HEK293 (cell line): ENCODE measurements at regions not wholly inside any gene's neighbourhood (a gene's known extent, or its start where the extent isn't known, plus 50 kb on each side); places are given as distances from the start of the nearest gene placed in this dataset.
A peak's percentile ranks its signal among the peaks of the same experiment; 100 is the strongest.

Experiments used
- PATZ1 ChIP-seq: fragments of 450-650 bp; formaldehyde crosslinking; IDR thresholded peaks from 2 replicates; pipeline ENCODE4 v1.5.1; 2016; ENCODE audit warnings: missing biosample characterization, missing genetic modification characterization
- PBX3 ChIP-seq: sonication (generic); formaldehyde crosslinking; IDR thresholded peaks from 2 replicates; pipeline ENCODE4 v1.8.1; 2022; ENCODE audit warnings: mild to moderate bottlenecking, moderate library complexity, missing genetic modification reagents
- SCRT2 ChIP-seq: fragments of 450-650 bp; formaldehyde crosslinking; IDR thresholded peaks from 2 replicates; pipeline ENCODE4 v1.5.1; 2016; ENCODE audit warnings: missing biosample characterization, missing genetic modification characterization
- TCF7L2 ChIP-seq: IDR thresholded peaks from 2 replicates; pipeline ENCODE4 v1.6.1; 2011; ENCODE audit warnings: low read depth, mild to moderate bottlenecking, inconsistent platforms, low read length, moderate library complexity, borderline replicate concordance
- TRIM28 ChIP-seq: IDR thresholded peaks from 2 replicates; pipeline ENCODE4 v1.6.1; 2011; ENCODE audit warnings: low read length, control low read depth, borderline replicate concordance
- ZBTB44 ChIP-seq: fragments of 450-650 bp; IDR thresholded peaks from 2 replicates; pipeline ENCODE4 v1.5.1; 2018; ENCODE audit warnings: missing biosample characterization, mild to moderate bottlenecking, missing genetic modification characterization
- ZFP41 ChIP-seq: fragments of 450-650 bp; formaldehyde crosslinking; IDR thresholded peaks from 2 replicates; pipeline ENCODE4 v1.5.1; 2016; ENCODE audit warnings: missing biosample characterization, missing genetic modification characterization, borderline replicate concordance
- ZNF214 ChIP-seq: fragments of 450-650 bp; formaldehyde crosslinking; IDR thresholded peaks from 2 replicates; pipeline ENCODE4 v1.5.1; 2017; ENCODE audit warnings: missing biosample characterization, mild to moderate bottlenecking, missing genetic modification characterization, borderline replicate concordance
- ZNF404 ChIP-seq: fragments of 450-650 bp; formaldehyde crosslinking; IDR thresholded peaks from 2 replicates; pipeline ENCODE4 v1.5.1; 2017; ENCODE audit warnings: missing biosample characterization, missing genetic modification characterization
- ZNF423 ChIP-seq: fragments of 450-650 bp; formaldehyde crosslinking; IDR thresholded peaks from 2 replicates; pipeline ENCODE4 v1.5.1; 2016; ENCODE audit warnings: missing biosample characterization, missing genetic modification characterization
- ZNF558 ChIP-seq: fragments of 450-650 bp; formaldehyde crosslinking; IDR thresholded peaks from 2 replicates; pipeline ENCODE4 v1.5.1; 2016; ENCODE audit warnings: missing biosample characterization, missing genetic modification characterization
- ZNF623 ChIP-seq: fragments of 450-650 bp; formaldehyde crosslinking; IDR thresholded peaks from 2 replicates; pipeline ENCODE4 v1.5.1; 2016; ENCODE audit warnings: missing biosample characterization, missing genetic modification characterization
- ZNF654 ChIP-seq: fragments of 450-650 bp; formaldehyde crosslinking; IDR thresholded peaks from 2 replicates; pipeline ENCODE4 v1.5.1; 2016; ENCODE audit warnings: low read depth, missing biosample characterization, missing genetic modification characterization
- ZNF837 ChIP-seq: fragments of 450-650 bp; formaldehyde crosslinking; IDR thresholded peaks from 2 replicates; pipeline ENCODE4 v1.5.1; 2016; ENCODE audit warnings: missing biosample characterization, missing genetic modification characterization
- ZSCAN23 ChIP-seq: fragments of 450-650 bp; formaldehyde crosslinking; IDR thresholded peaks from 2 replicates; pipeline ENCODE4 v1.5.1; 2016; ENCODE audit warnings: missing biosample characterization, missing genetic modification characterization
- ZSCAN5A ChIP-seq: fragments of 450-650 bp; formaldehyde crosslinking; IDR thresholded peaks from 2 replicates; pipeline ENCODE4 v1.5.1; 2016; ENCODE audit warnings: missing biosample characterization, missing genetic modification characterization
- TF ChIP-seq, protein P1 (sequence below): fragments of 450-650 bp; formaldehyde crosslinking; IDR thresholded peaks from 2 replicates; pipeline ENCODE4 v1.5.1; 2016; ENCODE audit warnings: missing biosample characterization, missing genetic modification characterization
- TF ChIP-seq, protein P2 (sequence below): fragments of 450-650 bp; formaldehyde crosslinking; IDR thresholded peaks from 2 replicates; pipeline ENCODE4 v1.5.1; 2016; ENCODE audit warnings: missing biosample characterization, missing genetic modification characterization
- TF ChIP-seq, protein P3 (sequence below): fragments of 450-650 bp; formaldehyde crosslinking; IDR thresholded peaks from 2 replicates; pipeline ENCODE4 v1.5.1; 2017; ENCODE audit warnings: missing biosample characterization, missing genetic modification characterization
- TF ChIP-seq, protein P4 (sequence below): fragments of 450-650 bp; formaldehyde crosslinking; IDR thresholded peaks from 2 replicates; pipeline ENCODE4 v1.5.1; 2016; ENCODE audit warnings: missing biosample characterization, missing genetic modification characterization
- TF ChIP-seq, protein P5 (sequence below): fragments of 450-650 bp; formaldehyde crosslinking; IDR thresholded peaks from 2 replicates; pipeline ENCODE4 v1.5.1; 2017; ENCODE audit warnings: missing biosample characterization, missing genetic modification characterization

GRCh38 chr6:26204332-26205160, 117.3 kb downstream of the HFE start (continued):
- TF ChIP-seq ZBTB44 (peak; percentile 60), ZNF654 (tag by site-specific recombination) (peak; percentile 19), ZNF837 (no peak), TCF7L2 (0 out of 2 replicates have a peak, but pooled peaks have one; percentile 35), SCRT2 (tag by site-specific recombination) (peak; percentile 86), PATZ1 (tag by site-specific recombination) (peak; percentile 57), ZSCAN5A (tag by site-specific recombination) (peak; percentile 51; the same call in 1 of the 2 replicates), ZNF214 (tag by site-specific recombination) (no peak), ZNF404 (no peak), ZNF623 (tag by site-specific recombination) (peak; percentile 75), PBX3 (no peak), ZNF423 (tag by site-specific recombination) (no peak), TRIM28 (0 out of 2 replicates have a peak, but pooled peaks have one; percentile 46), ZFP41 (tag by site-specific recombination) (no peak), ZSCAN23 (tag by site-specific recombination) (0 out of 2 replicates have a peak, but pooled peaks have one; percentile 64), ZNF558 (tag by site-specific recombination) (0 out of 2 replicates have a peak, but pooled peaks have one; percentile 20)
- TF ChIP-seq, protein P1, sequence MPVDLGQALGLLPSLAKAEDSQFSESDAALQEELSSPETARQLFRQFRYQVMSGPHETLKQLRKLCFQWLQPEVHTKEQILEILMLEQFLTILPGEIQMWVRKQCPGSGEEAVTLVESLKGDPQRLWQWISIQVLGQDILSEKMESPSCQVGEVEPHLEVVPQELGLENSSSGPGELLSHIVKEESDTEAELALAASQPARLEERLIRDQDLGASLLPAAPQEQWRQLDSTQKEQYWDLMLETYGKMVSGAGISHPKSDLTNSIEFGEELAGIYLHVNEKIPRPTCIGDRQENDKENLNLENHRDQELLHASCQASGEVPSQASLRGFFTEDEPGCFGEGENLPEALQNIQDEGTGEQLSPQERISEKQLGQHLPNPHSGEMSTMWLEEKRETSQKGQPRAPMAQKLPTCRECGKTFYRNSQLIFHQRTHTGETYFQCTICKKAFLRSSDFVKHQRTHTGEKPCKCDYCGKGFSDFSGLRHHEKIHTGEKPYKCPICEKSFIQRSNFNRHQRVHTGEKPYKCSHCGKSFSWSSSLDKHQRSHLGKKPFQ (tag by site-specific recombination), result peak; percentile 20; the same call in 1 of the 2 replicates
- TF ChIP-seq, protein P2, sequence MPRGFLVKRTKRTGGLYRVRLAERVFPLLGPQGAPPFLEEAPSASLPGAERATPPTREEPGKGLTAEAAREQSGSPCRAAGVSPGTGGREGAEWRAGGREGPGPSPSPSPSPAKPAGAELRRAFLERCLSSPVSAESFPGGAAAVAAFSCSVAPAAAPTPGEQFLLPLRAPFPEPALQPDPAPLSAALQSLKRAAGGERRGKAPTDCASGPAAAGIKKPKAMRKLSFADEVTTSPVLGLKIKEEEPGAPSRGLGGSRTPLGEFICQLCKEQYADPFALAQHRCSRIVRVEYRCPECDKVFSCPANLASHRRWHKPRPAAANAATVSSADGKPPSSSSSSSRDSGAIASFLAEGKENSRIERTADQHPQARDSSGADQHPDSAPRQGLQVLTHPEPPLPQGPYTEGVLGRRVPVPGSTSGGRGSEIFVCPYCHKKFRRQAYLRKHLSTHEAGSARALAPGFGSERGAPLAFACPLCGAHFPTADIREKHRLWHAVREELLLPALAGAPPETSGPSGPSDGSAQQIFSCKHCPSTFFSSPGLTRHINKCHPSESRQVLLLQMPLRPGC (tag by site-specific recombination), result peak; percentile 81
- TF ChIP-seq, protein P3, sequence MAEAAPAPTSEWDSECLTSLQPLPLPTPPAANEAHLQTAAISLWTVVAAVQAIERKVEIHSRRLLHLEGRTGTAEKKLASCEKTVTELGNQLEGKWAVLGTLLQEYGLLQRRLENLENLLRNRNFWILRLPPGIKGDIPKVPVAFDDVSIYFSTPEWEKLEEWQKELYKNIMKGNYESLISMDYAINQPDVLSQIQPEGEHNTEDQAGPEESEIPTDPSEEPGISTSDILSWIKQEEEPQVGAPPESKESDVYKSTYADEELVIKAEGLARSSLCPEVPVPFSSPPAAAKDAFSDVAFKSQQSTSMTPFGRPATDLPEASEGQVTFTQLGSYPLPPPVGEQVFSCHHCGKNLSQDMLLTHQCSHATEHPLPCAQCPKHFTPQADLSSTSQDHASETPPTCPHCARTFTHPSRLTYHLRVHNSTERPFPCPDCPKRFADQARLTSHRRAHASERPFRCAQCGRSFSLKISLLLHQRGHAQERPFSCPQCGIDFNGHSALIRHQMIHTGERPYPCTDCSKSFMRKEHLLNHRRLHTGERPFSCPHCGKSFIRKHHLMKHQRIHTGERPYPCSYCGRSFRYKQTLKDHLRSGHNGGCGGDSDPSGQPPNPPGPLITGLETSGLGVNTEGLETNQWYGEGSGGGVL (tag by site-specific recombination), result no peak
- TF ChIP-seq, protein P4, sequence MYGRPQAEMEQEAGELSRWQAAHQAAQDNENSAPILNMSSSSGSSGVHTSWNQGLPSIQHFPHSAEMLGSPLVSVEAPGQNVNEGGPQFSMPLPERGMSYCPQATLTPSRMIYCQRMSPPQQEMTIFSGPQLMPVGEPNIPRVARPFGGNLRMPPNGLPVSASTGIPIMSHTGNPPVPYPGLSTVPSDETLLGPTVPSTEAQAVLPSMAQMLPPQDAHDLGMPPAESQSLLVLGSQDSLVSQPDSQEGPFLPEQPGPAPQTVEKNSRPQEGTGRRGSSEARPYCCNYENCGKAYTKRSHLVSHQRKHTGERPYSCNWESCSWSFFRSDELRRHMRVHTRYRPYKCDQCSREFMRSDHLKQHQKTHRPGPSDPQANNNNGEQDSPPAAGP (tag by site-specific recombination), result peak; percentile 91
- TF ChIP-seq, protein P5, sequence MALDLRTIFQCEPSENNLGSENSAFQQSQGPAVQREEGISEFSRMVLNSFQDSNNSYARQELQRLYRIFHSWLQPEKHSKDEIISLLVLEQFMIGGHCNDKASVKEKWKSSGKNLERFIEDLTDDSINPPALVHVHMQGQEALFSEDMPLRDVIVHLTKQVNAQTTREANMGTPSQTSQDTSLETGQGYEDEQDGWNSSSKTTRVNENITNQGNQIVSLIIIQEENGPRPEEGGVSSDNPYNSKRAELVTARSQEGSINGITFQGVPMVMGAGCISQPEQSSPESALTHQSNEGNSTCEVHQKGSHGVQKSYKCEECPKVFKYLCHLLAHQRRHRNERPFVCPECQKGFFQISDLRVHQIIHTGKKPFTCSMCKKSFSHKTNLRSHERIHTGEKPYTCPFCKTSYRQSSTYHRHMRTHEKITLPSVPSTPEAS (tag by site-specific recombination), result peak; percentile 42; the same call in 1 of the 2 replicates
